ENCODE measurements at regions not wholly inside any gene's neighbourhood (a gene's known extent, or its start where the extent isn't known, plus 50 kb on each side); places are given as distances from the start of the nearest gene placed in this dataset.

DNA sequence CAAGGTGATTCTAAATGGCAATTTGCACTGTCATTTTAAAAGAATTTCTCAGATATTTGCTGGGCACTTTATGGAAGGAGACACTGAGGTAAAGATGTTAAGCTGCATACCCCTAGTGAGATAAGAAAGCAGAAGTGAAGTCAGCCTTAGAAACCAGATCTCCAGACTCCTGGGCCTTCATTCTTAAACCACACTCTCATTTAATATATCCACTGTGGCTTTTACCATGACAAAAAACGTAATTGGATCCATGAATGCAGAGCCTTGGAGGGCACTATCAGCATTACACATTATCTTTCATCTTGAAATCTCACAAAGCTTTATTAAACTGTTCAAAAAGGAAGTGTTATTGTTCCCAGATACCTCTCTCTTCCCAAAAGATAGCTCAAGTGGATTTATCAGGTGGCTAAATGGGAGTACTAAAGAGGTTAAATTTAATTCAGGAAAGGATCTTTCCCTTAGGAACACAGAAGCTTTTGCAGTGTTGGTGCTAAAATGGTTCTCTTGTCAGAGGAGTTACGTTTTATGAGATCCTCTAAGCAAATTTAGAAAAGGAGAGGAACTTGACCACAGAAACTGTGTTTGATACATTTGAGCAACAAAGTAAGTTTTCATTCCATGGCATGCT lies 1060.4 kb downstream of the EFNB2 start:
- no peak for TF ChIP-seq SPI1 (IDR thresholded peaks at IDR 0.05; ENCODE audit: low read depth, low read length)
- no peak for TF ChIP-seq POLR2AphosphoS5 (IDR thresholded peaks at IDR 0.05; ENCODE audit: low read depth, low read length)

All from GM12891 (cell line).